VCaP (cell line): ENCODE measurements at regions not wholly inside any gene's neighbourhood (a gene's known extent, or its start where the extent isn't known, plus 50 kb on each side); places are given as distances from the start of the nearest gene placed in this dataset.

Experiments
- H3K27ac ChIP-seq: fragments of 450-650 bp; 2 replicates; pipeline ENCODE4 v1.5.1; 2017
- CTCF ChIP-seq: fragments of 450-650 bp; conservative IDR thresholded peaks from 2 replicates; pipeline ENCODE4 v1.5.1; 2017; ENCODE audit warnings: mild to moderate bottlenecking, moderate library complexity

- no peak for TF ChIP-seq CTCF
Measured at GRCh38 chr16:62882552-62883221, 846.4 kb upstream of the CDH8 start.

DNA sequence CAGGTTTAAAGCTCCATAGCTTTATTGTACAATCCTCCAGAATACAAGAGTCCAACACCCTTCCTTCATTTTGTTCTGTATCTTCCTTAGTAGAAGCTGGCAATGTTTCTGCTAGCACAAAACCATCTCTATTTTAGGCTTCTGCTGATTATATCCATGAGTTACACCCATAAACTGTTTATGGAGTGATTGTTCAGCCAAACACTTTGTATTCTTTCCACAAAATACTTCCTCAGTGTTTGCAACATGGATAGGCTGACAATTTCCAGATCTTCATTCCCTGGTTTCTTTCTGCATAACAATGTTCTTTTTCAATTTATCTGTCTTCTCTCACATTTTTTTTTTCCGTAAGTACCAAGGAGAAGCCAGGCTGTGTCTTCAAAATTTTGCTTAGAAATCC is 839.9 kb upstream of the CDH8 start:
- no peak for TF ChIP-seq CTCF
- H3K27ac ChIP-seq, result no peak overlapping the region

More at GRCh38 chr16:62882552-62883221, 846.4 kb upstream of the CDH8 start:
- H3K27ac ChIP-seq, result no peak overlapping the region

GRCh38 chr16:62872339-62872738 is 836.1 kb upstream of the CDH8 start:
- H3K27ac ChIP-seq, result no peak overlapping the region
- TF ChIP-seq CTCF, result no peak

DNA sequence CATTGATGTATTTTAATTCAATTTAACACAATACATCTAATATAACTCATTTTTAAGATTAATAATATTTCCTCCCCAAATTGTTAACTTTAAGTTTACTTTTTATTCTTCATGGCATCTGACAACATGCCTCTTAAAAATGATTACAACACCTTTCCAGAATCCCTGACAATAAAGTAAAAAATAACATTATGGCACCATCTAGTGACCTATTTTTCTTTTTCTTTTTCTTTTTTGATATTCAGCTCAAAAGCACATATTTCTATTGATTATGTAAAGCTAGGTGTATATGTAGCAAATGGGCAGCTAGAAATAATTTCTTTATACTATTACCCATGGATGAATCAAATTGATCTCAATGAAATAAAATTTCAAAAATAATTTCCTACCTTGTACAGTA is 834.3 kb upstream of the CDH8 start:
- TF ChIP-seq CTCF, result no peak
- no peak overlapping the region for H3K27ac ChIP-seq

DNA sequence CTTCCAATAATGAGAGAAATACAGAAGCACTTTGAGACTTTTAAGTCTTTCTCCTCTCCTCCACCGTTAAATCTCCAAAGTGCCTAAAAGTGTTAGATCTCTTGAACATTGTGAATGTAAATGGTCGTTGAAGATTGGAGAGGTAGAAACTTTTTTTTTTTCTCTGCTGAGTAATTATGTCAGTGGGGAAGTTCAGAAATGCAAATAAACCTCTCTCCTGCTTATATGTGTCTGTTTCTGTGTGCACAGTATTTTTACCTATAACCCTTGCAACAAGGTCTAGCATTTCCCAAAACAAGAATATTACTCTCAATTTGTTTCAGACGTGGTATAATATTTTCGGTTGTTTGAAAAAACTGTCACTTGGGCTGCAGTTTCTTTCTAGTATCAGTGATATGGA is 833.6 kb upstream of the CDH8 start:
- no peak for TF ChIP-seq CTCF

GRCh38 chr16:62863139-62863538 is 826.9 kb upstream of the CDH8 start:
- no peak overlapping the region for H3K27ac ChIP-seq
- no peak for TF ChIP-seq CTCF

More for the DNA sequence above, 833.6 kb upstream of the CDH8 start:
- no peak overlapping the region for H3K27ac ChIP-seq

DNA sequence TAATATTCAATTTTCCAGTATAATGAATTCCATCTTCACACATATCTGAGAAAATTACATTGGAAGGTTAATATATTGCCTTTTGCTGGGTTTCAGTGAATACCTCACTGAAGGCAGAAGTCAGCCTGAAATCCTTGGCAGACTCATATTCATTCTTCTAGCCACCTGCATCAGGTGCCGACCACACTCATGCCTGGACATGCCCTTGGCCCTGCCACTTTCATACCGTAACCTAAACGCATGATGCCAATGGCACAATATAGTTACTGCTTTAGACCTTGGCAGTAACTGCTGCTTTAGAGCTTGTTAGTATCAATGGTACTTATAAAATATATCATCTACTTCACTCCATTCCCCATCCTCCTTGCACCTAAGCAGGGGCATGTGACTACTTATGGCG is 817.6 kb upstream of the CDH8 start:
- H3K27ac ChIP-seq, result no peak overlapping the region
- TF ChIP-seq CTCF, result no peak
